Omental fat pad (tissue), 3 donors: ENCODE measurements at regions not wholly inside any gene's neighbourhood (a gene's known extent, or its start where the extent isn't known, plus 50 kb on each side); places are given as distances from the start of the nearest gene placed in this dataset.

Experiments
- ATAC-seq: fragments of 150-250 bp; one replicate; pipeline ENCODE4 v1.9.1; 2016; ENCODE audit warnings: mild to moderate bottlenecking, moderate library complexity; ENCODE audit not compliant: low FRiP score
- DNase-seq: peaks from one replicate; pipeline ENCODE4 v3.0.0-alpha.2; 2019; ENCODE audit warnings: low spot score
- TF ChIP-seq, protein P1 (sequence below), 3 donors: fragments of 450-650 bp; IDR thresholded peaks; one replicate each; pipeline ENCODE4 v1.5.1; 2016 to 2017; ENCODE audit warnings: antibody characterized with exemption in 3 of 3, mild to moderate bottlenecking in 3 of 3, moderate library complexity in 2 of 3

DNA sequence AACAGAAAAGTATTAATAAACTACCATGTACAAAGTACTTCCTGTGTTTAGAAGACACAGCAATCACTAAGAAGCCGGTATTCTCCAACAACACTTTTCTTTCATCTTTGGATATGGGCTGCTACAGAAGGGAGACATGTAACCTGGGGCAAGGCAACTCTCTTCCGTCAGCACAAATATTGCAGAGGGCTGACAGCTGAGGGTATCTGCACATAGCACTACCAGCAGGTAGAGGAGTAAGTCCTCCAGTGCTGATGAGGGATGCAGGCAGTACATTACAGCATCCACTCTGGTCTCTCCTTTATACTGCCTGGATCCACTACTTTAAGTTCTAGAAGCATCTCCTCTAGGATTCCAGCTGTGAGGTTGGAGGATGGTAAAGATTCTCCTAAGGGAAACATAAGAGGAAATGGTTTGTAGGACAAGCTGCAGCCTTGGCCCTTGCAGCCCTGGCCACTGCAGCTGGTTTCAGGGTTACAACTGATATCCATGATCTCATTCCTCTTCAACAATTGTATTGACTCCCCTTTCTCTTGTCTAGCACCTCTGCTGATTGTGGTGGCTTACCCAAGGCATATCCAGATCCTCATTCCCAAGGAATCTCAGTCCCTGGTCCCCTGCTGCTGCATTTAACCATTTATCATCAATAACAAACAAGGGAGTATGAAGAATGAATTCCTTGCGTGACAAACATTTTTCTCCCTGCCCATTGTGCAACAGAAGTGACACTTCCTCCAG, 110.7 kb upstream of the ADGRF1 start:
- TF ChIP-seq, protein P1, sequence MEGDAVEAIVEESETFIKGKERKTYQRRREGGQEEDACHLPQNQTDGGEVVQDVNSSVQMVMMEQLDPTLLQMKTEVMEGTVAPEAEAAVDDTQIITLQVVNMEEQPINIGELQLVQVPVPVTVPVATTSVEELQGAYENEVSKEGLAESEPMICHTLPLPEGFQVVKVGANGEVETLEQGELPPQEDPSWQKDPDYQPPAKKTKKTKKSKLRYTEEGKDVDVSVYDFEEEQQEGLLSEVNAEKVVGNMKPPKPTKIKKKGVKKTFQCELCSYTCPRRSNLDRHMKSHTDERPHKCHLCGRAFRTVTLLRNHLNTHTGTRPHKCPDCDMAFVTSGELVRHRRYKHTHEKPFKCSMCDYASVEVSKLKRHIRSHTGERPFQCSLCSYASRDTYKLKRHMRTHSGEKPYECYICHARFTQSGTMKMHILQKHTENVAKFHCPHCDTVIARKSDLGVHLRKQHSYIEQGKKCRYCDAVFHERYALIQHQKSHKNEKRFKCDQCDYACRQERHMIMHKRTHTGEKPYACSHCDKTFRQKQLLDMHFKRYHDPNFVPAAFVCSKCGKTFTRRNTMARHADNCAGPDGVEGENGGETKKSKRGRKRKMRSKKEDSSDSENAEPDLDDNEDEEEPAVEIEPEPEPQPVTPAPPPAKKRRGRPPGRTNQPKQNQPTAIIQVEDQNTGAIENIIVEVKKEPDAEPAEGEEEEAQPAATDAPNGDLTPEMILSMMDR (IDR thresholded peaks at IDR 0.05): no peak
- no peak for ATAC-seq
- no peak for DNase-seq

DNA sequence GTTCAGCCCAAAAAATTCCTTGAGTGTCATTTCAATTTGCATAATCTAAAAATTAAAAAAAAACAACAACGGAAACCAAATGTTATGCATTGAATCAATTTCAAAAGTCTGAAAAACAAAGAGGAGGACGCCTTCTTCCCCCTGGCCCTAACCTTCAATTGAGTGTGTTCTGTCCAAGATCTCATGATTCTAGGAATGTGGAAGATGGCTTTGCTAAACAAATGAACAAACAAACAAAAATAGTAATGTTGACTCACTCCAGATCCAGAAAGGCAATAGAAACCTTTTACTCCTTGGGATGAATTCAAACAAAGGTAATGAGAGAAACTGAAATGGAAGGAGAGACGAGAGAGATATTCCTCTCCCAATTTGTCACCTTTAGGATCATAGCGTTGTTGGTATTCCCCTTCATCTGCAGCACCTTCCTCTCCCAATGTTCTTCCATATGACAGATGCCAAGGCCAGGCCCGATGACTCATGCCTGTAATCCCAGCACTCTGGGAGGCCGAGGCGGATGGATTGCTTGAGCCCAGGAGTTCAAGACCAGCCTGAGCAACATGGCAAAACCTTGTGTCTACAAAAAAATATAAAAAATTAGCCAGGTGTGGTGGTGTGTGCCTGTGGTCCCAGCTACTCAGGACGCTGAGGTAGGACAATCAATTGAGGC, 109.2 kb upstream of the ADGRF1 start:
- ATAC-seq (no peak), DNase-seq (no peak)
- TF ChIP-seq, protein P1 (IDR thresholded peaks at IDR 0.05): no peak

DNA sequence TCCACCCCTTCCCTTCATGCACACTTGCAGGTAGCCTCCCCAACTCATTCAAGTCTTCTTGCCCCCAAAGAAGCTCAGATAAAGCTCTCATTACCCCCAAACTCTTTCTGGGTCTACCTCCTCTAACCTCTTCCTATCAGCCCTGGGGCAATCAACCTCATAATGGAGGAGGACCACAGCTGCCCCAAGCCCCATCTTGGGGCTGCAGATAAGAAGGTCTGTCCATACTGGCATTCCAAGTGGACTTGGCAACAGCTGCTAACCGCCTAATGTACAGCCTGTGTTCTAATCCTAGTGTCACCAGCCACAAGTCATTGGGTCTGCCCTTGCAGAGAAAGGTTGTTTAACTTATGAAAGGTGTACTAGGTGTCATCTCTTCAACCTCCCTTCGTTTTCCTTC, 107.4 kb upstream of the ADGRF1 start:
- TF ChIP-seq, protein P1 (IDR thresholded peaks at IDR 0.05): no peak
- ATAC-seq (no peak), DNase-seq (no peak)

DNA sequence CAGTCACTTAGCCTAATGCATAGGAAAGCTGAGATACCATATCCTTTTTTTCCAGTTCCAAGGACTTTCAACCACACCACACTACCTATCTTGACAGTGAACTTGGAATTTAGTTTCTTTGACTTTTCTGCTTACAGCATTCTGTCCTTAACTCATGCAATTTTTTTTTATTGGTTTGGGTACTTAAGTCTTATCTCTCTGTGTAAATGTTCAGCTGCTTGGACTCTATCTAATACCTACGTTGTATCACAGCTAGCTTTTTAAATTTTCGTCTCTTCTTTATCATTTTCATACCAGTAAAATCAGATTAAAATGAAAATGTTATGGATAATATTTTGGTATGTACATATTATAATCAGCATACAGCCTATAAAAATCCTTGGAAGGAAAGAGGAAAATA, 106.9 kb upstream of the ADGRF1 start:
- TF ChIP-seq, protein P1 (IDR thresholded peaks at IDR 0.05): no peak
- DNase-seq: no peak

DNA sequence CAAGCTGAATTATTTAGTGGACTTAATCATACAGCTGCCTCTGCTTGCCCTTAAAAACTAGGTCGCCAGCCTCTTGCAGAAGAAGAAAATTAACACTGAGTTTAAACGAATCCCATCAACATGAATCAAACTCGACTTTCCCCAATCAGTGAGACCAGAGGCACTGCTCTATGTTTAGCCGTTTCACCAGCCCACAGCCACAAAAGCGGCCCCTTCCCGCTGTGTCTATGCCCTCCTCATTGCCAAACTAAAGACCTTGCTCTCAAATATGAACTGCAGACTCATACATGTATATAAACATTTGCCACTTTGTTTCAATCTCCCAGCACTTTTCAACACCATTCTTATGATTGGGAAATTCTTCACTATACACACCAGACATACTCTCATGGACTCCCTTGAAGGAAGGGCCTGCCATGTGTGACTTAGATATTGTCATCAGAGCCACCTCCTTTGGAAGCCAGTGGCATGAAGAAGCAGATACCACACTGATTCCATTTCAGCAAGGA, 105.8 kb upstream of the ADGRF1 start:
- DNase-seq (no peak), ATAC-seq (no peak)
- TF ChIP-seq, protein P1 (IDR thresholded peaks at IDR 0.05): no peak

More for the DNA sequence above, 106.9 kb upstream of the ADGRF1 start:
- no peak for ATAC-seq

DNA sequence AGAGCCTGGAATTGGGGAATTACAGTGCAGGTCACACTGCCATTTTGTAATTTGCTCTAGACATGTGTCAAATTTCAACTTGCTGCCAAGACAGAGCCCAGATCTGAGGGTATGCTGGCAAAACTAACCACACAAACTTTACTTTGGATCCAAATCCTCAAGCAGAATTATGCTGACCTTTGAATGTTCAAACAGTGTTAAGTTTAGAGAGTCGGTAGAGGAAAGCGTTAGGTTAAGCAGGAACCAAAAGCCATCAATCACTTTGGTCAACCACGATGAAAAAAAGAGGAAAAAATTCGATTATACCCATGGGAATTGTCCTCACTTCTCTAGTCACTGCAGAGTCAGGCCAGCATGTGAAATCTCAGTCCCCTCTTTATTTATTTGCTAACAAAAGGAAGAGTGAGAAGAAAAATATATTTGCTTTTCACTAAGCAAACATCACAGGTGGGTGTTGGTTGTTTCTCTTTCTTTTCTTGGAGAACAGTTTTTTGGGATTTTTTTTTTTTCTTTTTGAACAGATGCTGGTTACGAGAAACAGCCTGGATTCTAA, 105.1 kb upstream of the ADGRF1 start:
- DNase-seq: no peak
- ATAC-seq: no peak
- TF ChIP-seq, protein P1 (IDR thresholded peaks at IDR 0.05): no peak
